RWPE1 (cell line): ENCODE measurements at regions not wholly inside any gene's neighbourhood (a gene's known extent, or its start where the extent isn't known, plus 50 kb on each side); places are given as distances from the start of the nearest gene placed in this dataset.
"Not testable (repeated sequence)": the region's sequence is repeated elsewhere in the genome, so short reads cannot be mapped to it uniquely, and the experiment has no call there.

Source experiments
- CTCF ChIA-PET: fragments of 350-600 bp; sonication (Branson Sonifier 250); formaldehyde crosslinking; extraction: SDS; loops from one replicate; lab custom pipeline; 2021; lab: Yijun Ruan, JAX
- POLR2A ChIA-PET: fragments of 400-600 bp; formaldehyde crosslinking; extraction: SDS; loops from one replicate; lab custom pipeline; 2020; ENCODE audit warnings: antibody characterized with exemption; ENCODE audit not compliant: low non-redundant PET; lab: Yijun Ruan, JAX
- DNase-seq: peaks from one replicate; pipeline ENCODE4 v3.0.0; 2012; ENCODE audit warnings: low spot score
- H3K27ac ChIP-seq: fragments of 450-650 bp; 2 replicates; pipeline ENCODE4 v1.5.1; 2017
- TF ChIP-seq, protein P1 (sequence below): fragments of 450-650 bp; conservative IDR thresholded peaks from 2 replicates; pipeline ENCODE4 v1.5.1; 2017; ENCODE audit warnings: low read depth, mild to moderate bottlenecking

DNA sequence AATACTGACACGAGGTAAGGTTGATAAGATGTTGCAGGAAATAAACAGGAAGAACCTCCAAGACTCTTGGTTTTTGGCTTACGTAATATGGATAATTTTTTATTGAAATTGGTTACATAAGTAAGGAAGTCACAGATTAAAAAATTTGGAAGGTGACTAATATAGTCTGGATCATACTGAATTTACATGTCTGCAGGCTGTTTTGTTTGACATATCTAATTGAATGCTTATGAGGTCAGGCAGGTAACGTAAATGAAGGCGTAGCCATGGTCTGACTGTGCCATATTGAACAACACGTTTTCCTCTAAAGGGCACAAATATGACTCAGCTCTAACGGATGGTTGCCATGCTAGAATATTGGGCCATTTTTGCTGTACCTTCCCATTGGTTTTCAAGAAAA lies 648.1 kb upstream of the NOVA1 start:
- CTCF ChIA-PET: no interaction called here
- no peak for DNase-seq
- H3K27ac ChIP-seq: no peak overlapping the region
- TF ChIP-seq, protein P1, sequence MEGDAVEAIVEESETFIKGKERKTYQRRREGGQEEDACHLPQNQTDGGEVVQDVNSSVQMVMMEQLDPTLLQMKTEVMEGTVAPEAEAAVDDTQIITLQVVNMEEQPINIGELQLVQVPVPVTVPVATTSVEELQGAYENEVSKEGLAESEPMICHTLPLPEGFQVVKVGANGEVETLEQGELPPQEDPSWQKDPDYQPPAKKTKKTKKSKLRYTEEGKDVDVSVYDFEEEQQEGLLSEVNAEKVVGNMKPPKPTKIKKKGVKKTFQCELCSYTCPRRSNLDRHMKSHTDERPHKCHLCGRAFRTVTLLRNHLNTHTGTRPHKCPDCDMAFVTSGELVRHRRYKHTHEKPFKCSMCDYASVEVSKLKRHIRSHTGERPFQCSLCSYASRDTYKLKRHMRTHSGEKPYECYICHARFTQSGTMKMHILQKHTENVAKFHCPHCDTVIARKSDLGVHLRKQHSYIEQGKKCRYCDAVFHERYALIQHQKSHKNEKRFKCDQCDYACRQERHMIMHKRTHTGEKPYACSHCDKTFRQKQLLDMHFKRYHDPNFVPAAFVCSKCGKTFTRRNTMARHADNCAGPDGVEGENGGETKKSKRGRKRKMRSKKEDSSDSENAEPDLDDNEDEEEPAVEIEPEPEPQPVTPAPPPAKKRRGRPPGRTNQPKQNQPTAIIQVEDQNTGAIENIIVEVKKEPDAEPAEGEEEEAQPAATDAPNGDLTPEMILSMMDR: no peak
- POLR2A ChIA-PET: no interaction called here

DNA sequence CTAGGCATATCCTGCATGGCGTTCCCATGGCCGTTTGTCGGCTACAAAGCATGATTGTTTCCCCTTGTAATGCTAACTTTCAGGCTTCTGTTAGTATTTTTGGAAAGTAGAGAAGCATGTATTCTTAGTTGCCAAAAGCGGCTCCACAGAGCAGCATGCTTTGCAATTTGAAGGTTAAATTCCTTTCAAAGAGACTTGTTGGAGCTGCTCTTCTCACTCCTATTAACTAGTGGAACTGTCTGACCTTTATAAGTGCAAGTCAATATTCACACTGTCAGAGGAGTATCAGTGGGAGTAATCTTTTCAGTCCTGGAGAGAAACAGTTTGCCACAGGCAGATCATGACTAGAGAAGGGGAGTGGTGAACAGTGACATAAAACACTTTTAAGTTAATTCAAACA lies 656.1 kb upstream of the NOVA1 start:
- H3K27ac ChIP-seq: no peak overlapping the region
- ChIA-PET POLR2A (no interaction called here), CTCF (no interaction called here)
- TF ChIP-seq, protein P1: no peak
- DNase-seq: no peak

DNA sequence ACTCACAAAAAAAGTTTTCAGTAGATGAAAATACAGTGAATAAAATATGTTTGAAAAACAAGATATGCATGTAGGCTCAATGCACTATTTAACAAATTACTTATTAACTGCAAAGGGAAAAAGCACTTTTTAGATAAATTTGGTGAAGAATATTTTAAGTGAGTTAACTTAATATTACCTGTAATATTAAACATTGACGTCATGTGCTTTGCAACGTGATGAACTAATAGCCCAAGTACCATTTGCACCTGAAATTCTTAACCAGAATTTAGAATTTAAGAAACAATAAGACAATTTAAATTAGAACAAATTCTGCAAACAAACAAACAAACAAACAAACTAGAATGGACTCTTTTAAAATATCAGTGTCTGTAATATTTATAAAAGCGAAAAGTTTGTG lies 659.0 kb upstream of the NOVA1 start:
- TF ChIP-seq, protein P1: no peak
- ChIA-PET POLR2A (no interaction called here), CTCF (no interaction called here)
- no peak for DNase-seq
- no peak overlapping the region for H3K27ac ChIP-seq

DNA sequence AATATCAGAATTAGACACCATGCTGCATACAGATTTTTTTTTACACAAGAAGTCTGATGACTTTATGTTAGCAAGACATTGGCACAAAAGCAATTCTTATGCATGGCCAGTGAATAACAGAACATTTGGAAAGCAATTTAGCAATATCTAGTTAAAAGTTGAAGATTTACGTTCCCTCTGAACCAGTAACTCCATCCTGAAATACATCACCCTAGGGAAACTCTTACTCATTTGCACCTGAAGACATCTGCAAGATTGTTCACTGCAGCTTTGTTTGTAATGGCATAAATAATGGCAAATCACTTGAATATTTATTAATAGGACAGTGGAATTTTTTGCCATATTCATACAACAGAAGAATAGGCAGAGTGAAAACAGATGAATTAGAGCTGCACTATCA lies 670.0 kb upstream of the NOVA1 start:
- no peak overlapping the region for H3K27ac ChIP-seq
- ChIA-PET POLR2A (no interaction called here), CTCF (no interaction called here)
- TF ChIP-seq, protein P1: no peak
- DNase-seq: no peak

DNA sequence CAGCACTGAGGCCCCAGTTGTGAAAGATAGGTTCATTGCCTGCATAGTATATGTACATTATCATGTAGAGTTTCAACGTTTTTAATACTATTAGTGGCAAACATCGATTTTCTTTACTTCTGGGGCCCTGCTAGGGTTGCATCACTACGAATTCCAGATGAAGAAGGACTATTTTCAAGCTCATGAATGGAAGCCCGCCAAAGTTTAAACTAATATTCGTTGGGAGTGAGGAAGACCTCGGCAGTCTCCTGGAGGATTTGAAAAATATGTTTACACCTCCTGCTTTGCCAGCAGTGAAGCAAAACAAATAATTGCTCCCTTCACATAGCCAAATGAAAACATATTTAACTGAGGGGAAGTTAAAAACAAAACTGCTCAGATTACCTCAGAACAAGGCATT lies 672.9 kb upstream of the NOVA1 start:
- TF ChIP-seq, protein P1: no peak
- CTCF ChIA-PET: no interaction called here
- no peak for DNase-seq
- H3K27ac ChIP-seq: no peak overlapping the region
- POLR2A ChIA-PET: no interaction called here

DNA sequence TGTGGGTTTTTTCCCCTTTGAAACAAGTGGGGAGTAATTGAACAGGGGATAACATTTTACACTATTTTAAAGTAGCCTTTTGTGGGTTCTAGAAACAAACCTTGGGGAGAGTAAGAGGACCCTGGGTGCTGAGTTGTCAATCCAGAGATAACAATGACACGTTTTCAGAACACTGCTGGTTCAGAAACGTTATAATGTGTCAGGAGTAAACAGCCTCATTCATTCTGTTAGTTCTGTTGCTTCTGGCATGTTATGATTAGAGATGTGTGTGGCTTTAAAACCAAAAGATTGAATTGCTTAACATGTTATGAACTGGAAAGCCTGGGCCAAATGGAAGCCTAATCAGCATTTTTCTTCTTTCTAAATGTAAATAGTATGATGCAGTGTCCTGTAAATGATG lies 680.5 kb upstream of the NOVA1 start:
- TF ChIP-seq, protein P1: no peak
- DNase-seq: no peak
- H3K27ac ChIP-seq: no peak overlapping the region
- ChIA-PET POLR2A (no interaction called here), CTCF (no interaction called here)

DNA sequence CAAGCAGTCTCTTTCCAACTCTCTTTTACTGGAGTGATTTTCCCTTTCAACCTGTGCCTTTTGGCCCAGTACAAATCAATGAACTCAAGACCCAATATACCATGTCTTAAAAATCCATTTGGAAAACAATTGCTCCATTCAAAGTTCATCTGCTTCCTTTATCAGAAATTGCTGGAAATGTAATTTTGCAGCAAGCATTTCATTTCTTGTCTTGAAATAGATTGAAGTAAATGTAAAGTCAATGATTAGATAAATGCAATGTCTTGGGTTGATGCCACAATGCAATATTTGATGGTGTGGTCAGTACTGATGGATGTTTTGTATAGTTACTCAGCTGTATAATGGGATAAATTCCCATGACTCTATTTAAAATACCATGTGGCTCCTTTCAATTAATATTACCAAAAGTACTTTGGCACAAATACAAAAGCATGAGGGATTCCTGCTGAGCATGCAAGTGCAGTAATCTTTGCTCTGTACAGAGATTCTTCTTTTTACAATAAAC lies 707.7 kb upstream of the NOVA1 start:
- H3K27ac ChIP-seq: no peak overlapping the region
- TF ChIP-seq, protein P1: no peak
- CTCF ChIA-PET: no interaction called here
- POLR2A ChIA-PET: no interaction called here
- no peak for DNase-seq

DNA sequence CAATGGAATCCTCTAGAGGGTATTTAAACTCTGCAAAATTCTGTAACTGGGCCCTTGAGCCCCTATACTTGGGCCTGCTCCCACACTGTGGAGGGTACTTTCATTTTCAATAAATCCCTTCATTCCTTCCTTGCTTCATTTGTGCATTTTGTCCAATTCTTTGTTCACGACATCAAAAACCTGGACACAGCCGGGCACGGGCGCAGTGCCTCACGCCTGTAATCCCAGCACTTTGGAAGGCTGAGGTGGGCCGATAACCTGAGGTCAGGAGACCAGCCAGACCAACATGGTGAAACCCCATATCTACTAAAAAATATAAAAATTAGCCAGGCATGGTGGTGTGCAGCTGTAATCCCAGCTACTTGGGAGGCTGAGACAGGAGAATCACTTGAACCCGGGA lies 714.9 kb upstream of the NOVA1 start:
- CTCF ChIA-PET, H3K27ac ChIP-seq, POLR2A ChIA-PET, DNase-seq: not testable (repeated sequence)
